ENCODE measurements at regions not wholly inside any gene's neighbourhood (a gene's known extent, or its start where the extent isn't known, plus 50 kb on each side); places are given as distances from the start of the nearest gene placed in this dataset.

GRCh38 chr12:98453492-98453891, 61.9 kb upstream of the TMPO start:
- no peak for TF ChIP-seq CTCF (IDR thresholded peaks at IDR 0.05; ENCODE audit: low read depth, low read length, poor library complexity, severe bottlenecking)
- no peak for TF ChIP-seq EZH2phosphoT487 (IDR thresholded peaks at IDR 0.05; ENCODE audit: borderline replicate concordance, low read length)

Data from DOHH2 (cell line).